ENCODE measurements at regions not wholly inside any gene's neighbourhood (a gene's known extent, or its start where the extent isn't known, plus 50 kb on each side); places are given as distances from the start of the nearest gene placed in this dataset.

GRCh38 chr6:19986691-19987438 lies 149.7 kb downstream of the ID4 start:
- H3K27ac ChIP-seq (ENCODE audit: extremely low read depth, low read depth, low read length): no peak overlapping the region
- CTCF ChIA-PET: interaction anchor here (0.6 kb wide), 2 partner anchors 1111 to 1154 kb away, joined by 3 read pairs; no protein-coding TSS in a partner anchor
- H3K4me1 ChIP-seq (ENCODE audit: control insufficient read depth, insufficient read depth, low read length): no peaks in the 10 kb centered on the region
- TF ChIP-seq MZF1 (tag by site-specific recombination; IDR thresholded peaks at IDR 0.05; ENCODE audit: borderline replicate concordance): no peak
- TF ChIP-seq ZFP37 (tag by site-specific recombination; IDR thresholded peaks at IDR 0.05): no peak
- no peak for TF ChIP-seq ZNF211 (tag by site-specific recombination; IDR thresholded peaks at IDR 0.05; ENCODE audit: low read depth)
- TF ChIP-seq REPIN1 (tag by site-specific recombination; IDR thresholded peaks at IDR 0.05; ENCODE audit: low read depth): no peak
- no peak for TF ChIP-seq ZBTB21 (tag by site-specific recombination; IDR thresholded peaks at IDR 0.05)
- TF ChIP-seq ZNF580 (tag by site-specific recombination; IDR thresholded peaks at IDR 0.05): no peak
- no peak for TF ChIP-seq ZNF843 (tag by site-specific recombination; IDR thresholded peaks at IDR 0.05)
- no peak for TF ChIP-seq ZNF776 (tag by site-specific recombination; IDR thresholded peaks at IDR 0.05; ENCODE audit: borderline replicate concordance)
- TF ChIP-seq ZNF24 (tag by site-specific recombination; IDR thresholded peaks at IDR 0.05): no peak
- no peak for TF ChIP-seq KLF16 (tag by site-specific recombination; IDR thresholded peaks at IDR 0.05)
- no peak for TF ChIP-seq BCL11B (tag by site-specific recombination; IDR thresholded peaks at IDR 0.05; ENCODE audit: low read depth)
- no peak for TF ChIP-seq ZNF184 (tag by site-specific recombination; IDR thresholded peaks at IDR 0.05)
- no peak for TF ChIP-seq ZNF148 (tag by site-specific recombination; IDR thresholded peaks at IDR 0.05; ENCODE audit: borderline replicate concordance)
- no peak for TF ChIP-seq ZSCAN16 (tag by site-specific recombination; IDR thresholded peaks at IDR 0.05)
- no peak for TF ChIP-seq FEZF1 (tag by site-specific recombination; IDR thresholded peaks at IDR 0.05)
- no peak for TF ChIP-seq ZNF302 (tag by site-specific recombination; IDR thresholded peaks at IDR 0.05; ENCODE audit: low read depth)
- no peak for TF ChIP-seq ZNF157 (tag by site-specific recombination; IDR thresholded peaks at IDR 0.05)
- TF ChIP-seq ZBTB20 (tag by site-specific recombination; IDR thresholded peaks at IDR 0.05): no peak
- TF ChIP-seq ZNF394 (tag by site-specific recombination; IDR thresholded peaks at IDR 0.05; ENCODE audit: borderline replicate concordance): no peak
- H3K36me3 ChIP-seq (ENCODE audit: control insufficient read depth in 2 of 2, insufficient read depth in 1 of 2, low read length in 2 of 2): no peaks in the 10 kb centered on the region
- POLR2A ChIA-PET: no interaction called here
- H3K9me3 ChIP-seq (ENCODE audit: control insufficient read depth, insufficient read depth, low read depth, low read length): no peaks in the 10 kb centered on the region
- H3K4me3 ChIP-seq (ENCODE audit: low read depth, low read length): no peak overlapping the region

- no peak overlapping the region for H3K4me3 ChIP-seq (ENCODE audit: low read depth, low read length)
- peak; percentile 95 for TF ChIP-seq REST (tag by site-specific recombination; IDR thresholded peaks at IDR 0.05)
- TF ChIP-seq ZNF23 (tag by site-specific recombination; IDR thresholded peaks at IDR 0.05; ENCODE audit: borderline replicate concordance): no peak
- no peaks in the 10 kb centered on the region for H3K36me3 ChIP-seq (ENCODE audit: control insufficient read depth in 2 of 2, insufficient read depth in 1 of 2, low read length in 2 of 2)
- H3K9me3 ChIP-seq (ENCODE audit: control insufficient read depth, insufficient read depth, low read depth, low read length): no peaks in the 10 kb centered on the region
- no peaks in the 10 kb centered on the region for H3K4me1 ChIP-seq (ENCODE audit: control insufficient read depth, insufficient read depth, low read length)
- POLR2A ChIA-PET: no interaction called here
- no peak overlapping the region for H3K27ac ChIP-seq (ENCODE audit: extremely low read depth, low read depth, low read length)
- CTCF ChIA-PET: interaction anchor here (1.0 kb wide), 1 partner anchor 1164 kb away, joined by 5 read pairs; no protein-coding TSS in a partner anchor
Measured at GRCh38 chr6:19988555-19988954, 151.4 kb downstream of the ID4 start.
